SU-DHL-6 (cell line): ENCODE measurements at regions not wholly inside any gene's neighbourhood (a gene's known extent, or its start where the extent isn't known, plus 50 kb on each side); places are given as distances from the start of the nearest gene placed in this dataset.

Experiments used
- CTCF ChIP-seq: fragments of 200-600 bp; sonication (generic); IDR thresholded peaks from one replicate; pipeline ENCODE4 v1.5.1; 2017; ENCODE audit warnings: antibody characterized with exemption, mild to moderate bottlenecking, low read length, moderate library complexity; ENCODE audit not compliant: insufficient read depth, poor library complexity, severe bottlenecking
- EZH2phosphoT487 ChIP-seq: fragments of 200-600 bp; sonication (generic), shearing (Covaris generic); conservative IDR thresholded peaks from 2 replicates; pipeline ENCODE4 v1.6.1; 2018; ENCODE audit warnings: mild to moderate bottlenecking, antibody characterized with exemption, low read length, moderate library complexity, mixed read lengths

GRCh38 chr4:16290681-16291420 lies 64.6 kb upstream of the TAPT1 start:
- TF ChIP-seq CTCF: no peak
- no peak for TF ChIP-seq EZH2phosphoT487
